ENCODE measurements at regions not wholly inside any gene's neighbourhood (a gene's known extent, or its start where the extent isn't known, plus 50 kb on each side); places are given as distances from the start of the nearest gene placed in this dataset.

GRCh38 chr7:1292972-1293830 is 60.5 kb downstream of the UNCX start:
- Histone ChIP-seq H3K4me3 (ENCODE audit: low read depth, low read length) (no peak overlapping the region), H3K27me3 (ENCODE audit: control insufficient read depth, insufficient read depth, low read length) (peaks cover 20% of the 10 kb centered on the region), H3K36me3 (ENCODE audit: control insufficient read depth, insufficient read depth, low read length) (no peaks in the 10 kb centered on the region), H3K9me3 (ENCODE audit: control insufficient read depth, insufficient read depth, low read length) (no peaks in the 10 kb centered on the region), H3K9ac (ENCODE audit: low read depth, low read length) (no peak overlapping the region), H3K27ac (ENCODE audit: low read depth, low read length) (no peak overlapping the region), H3K4me1 (ENCODE audit: control insufficient read depth, insufficient read depth, low read length) (no peaks in the 10 kb centered on the region)

DNA sequence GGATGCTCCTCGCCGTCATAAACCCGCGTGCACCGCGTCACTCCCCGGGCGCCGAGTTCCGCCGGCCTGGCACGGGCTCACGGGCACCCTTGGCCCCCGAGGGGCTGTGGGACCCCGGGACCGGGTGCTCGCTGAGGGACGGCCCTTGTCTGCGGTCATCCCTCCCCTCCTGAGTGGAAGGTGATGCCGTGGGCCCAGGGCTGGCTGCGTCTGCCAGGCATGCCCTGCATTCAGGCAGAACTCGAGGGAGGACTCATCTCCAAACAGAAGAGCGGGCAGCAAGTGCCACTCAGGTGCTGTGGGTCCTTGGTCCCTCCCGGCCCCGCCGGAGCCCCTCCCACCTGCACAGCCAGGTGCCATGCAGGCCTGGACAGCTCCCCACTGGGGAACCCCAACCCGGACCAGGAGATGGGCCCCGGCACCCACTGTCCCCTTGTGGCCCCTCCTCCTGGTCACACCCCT is 61.3 kb downstream of the UNCX start:
- no peak overlapping the region for H3K4me3 ChIP-seq (ENCODE audit: low read depth, low read length)
- no peaks in the 10 kb centered on the region for H3K4me1 ChIP-seq (ENCODE audit: control insufficient read depth, insufficient read depth, low read length)
- H3K9ac ChIP-seq (ENCODE audit: low read depth, low read length): no peak overlapping the region
- peaks cover 18% of the 10 kb centered on the region for H3K27me3 ChIP-seq (ENCODE audit: control insufficient read depth, insufficient read depth, low read length)
- no peaks in the 10 kb centered on the region for H3K36me3 ChIP-seq (ENCODE audit: control insufficient read depth, insufficient read depth, low read length)
- no peak overlapping the region for H3K27ac ChIP-seq (ENCODE audit: low read depth, low read length)
- no peaks in the 10 kb centered on the region for H3K9me3 ChIP-seq (ENCODE audit: control insufficient read depth, insufficient read depth, low read length)

GRCh38 chr7:1295776-1296355 is 63.2 kb downstream of the UNCX start:
- H3K4me1 ChIP-seq (ENCODE audit: control insufficient read depth, insufficient read depth, low read length): no peaks in the 10 kb centered on the region
- H3K4me3 ChIP-seq (ENCODE audit: low read depth, low read length): no peak overlapping the region
- H3K27ac ChIP-seq (ENCODE audit: low read depth, low read length): no peak overlapping the region
- no peaks in the 10 kb centered on the region for H3K9me3 ChIP-seq (ENCODE audit: control insufficient read depth, insufficient read depth, low read length)
- no peak overlapping the region for H3K9ac ChIP-seq (ENCODE audit: low read depth, low read length)
- no peaks in the 10 kb centered on the region for H3K27me3 ChIP-seq (ENCODE audit: control insufficient read depth, insufficient read depth, low read length)
- no peaks in the 10 kb centered on the region for H3K36me3 ChIP-seq (ENCODE audit: control insufficient read depth, insufficient read depth, low read length)

DNA sequence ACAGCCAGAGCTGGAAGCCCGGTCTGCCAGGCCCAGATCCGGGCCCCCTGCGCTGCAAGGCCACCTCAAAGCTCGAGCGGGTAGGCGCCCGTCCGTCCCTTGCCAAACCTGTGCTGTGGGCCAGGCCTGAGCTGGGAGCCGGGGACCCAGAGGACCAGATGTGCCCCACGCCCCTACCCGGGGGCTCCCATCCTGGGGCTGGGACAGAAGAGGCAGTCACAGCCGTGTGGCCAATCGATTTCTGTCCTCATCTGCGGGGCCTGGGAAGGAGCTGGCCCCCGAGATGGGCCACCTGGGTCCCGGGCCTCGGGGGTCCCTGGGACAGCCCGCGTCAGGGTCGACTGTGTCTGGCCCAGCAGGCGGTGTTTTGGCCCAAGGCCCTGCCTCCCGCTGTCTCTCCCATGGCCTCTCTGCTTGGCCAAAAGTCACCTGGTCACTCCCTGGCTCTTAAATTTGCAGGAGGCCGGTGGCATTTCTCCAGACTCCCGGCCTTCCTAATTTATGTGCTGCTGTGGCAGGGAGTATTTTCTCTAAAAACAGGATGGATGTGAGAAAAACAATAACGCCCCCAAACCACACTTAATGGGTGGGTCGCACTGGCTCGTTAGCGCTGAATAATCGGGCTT is 63.8 kb downstream of the UNCX start:
- H3K9me3 ChIP-seq (ENCODE audit: control insufficient read depth, insufficient read depth, low read length): no peaks in the 10 kb centered on the region
- H3K9ac ChIP-seq (ENCODE audit: low read depth, low read length): no peak overlapping the region
- H3K27me3 ChIP-seq (ENCODE audit: control insufficient read depth, insufficient read depth, low read length): no peaks in the 10 kb centered on the region
- H3K4me1 ChIP-seq (ENCODE audit: control insufficient read depth, insufficient read depth, low read length): no peaks in the 10 kb centered on the region
- H3K4me3 ChIP-seq (ENCODE audit: low read depth, low read length): no peak overlapping the region
- H3K36me3 ChIP-seq (ENCODE audit: control insufficient read depth, insufficient read depth, low read length): no peaks in the 10 kb centered on the region
- no peak overlapping the region for H3K27ac ChIP-seq (ENCODE audit: low read depth, low read length)

- Histone ChIP-seq H3K27ac (ENCODE audit: low read depth, low read length) (no peak overlapping the region), H3K9ac (ENCODE audit: low read depth, low read length) (no peak overlapping the region), H3K4me3 (ENCODE audit: low read depth, low read length) (no peak overlapping the region), H3K4me1 (ENCODE audit: control insufficient read depth, insufficient read depth, low read length) (no peaks in the 10 kb centered on the region), H3K9me3 (ENCODE audit: control insufficient read depth, insufficient read depth, low read length) (no peaks in the 10 kb centered on the region), H3K36me3 (ENCODE audit: control insufficient read depth, insufficient read depth, low read length) (no peaks in the 10 kb centered on the region), H3K27me3 (ENCODE audit: control insufficient read depth, insufficient read depth, low read length) (no peaks in the 10 kb centered on the region)
Observed at GRCh38 chr7:1297017-1297960, 64.6 kb downstream of the UNCX start.

DNA sequence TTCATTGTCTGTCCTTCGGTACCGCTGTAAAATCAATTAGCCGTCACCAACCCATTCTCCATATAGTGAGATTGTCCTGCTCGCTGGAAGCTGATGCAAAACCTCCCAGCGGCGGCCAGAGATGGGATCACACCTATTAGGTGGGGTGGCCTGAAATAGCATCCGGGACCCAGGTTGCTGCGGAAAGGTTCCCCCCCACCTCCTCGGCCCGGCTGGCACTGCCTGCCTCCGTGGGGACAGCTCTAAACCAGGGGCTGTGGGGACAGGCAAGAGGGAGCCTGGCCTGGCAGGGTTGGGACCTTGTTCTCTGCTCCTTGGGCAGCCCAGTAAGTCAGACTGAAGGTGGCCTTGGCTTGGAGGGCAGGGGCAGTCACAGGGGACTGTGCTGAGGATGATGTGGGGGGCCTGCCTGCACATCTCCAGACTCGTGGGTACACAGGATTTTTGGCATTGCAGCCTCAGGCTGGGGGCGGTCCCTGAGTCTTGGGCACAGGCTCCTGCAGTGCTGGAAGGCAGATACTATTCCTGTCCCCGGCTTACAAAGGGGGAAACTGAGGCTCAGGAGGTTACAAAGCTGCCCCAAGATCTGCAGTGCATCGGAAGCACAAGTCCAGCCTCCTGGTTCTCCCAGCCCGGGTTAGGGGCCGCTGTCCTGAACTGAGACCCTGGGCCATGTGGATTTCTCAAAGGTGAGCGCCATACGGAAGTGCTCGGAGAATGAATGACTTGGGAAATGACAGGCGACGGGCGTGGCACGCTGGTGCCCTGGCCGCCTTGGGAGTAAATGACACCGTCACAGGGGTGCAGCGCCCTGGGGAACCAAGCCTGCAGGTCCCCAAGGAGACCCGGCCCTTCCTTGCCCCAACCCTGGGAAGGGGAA is 65.6 kb downstream of the UNCX start:
- Histone ChIP-seq H3K27me3 (ENCODE audit: control insufficient read depth, insufficient read depth, low read length) (no peaks in the 10 kb centered on the region), H3K4me3 (ENCODE audit: low read depth, low read length) (no peak overlapping the region), H3K27ac (ENCODE audit: low read depth, low read length) (no peak overlapping the region), H3K9ac (ENCODE audit: low read depth, low read length) (no peak overlapping the region), H3K4me1 (ENCODE audit: control insufficient read depth, insufficient read depth, low read length) (no peaks in the 10 kb centered on the region), H3K9me3 (ENCODE audit: control insufficient read depth, insufficient read depth, low read length) (no peaks in the 10 kb centered on the region), H3K36me3 (ENCODE audit: control insufficient read depth, insufficient read depth, low read length) (no peaks in the 10 kb centered on the region)

GRCh38 chr7:1298931-1299885 is 66.5 kb downstream of the UNCX start:
- Histone ChIP-seq H3K27me3 (ENCODE audit: control insufficient read depth, insufficient read depth, low read length) (no peaks in the 10 kb centered on the region), H3K9me3 (ENCODE audit: control insufficient read depth, insufficient read depth, low read length) (no peaks in the 10 kb centered on the region), H3K9ac (ENCODE audit: low read depth, low read length) (no peak overlapping the region), H3K4me1 (ENCODE audit: control insufficient read depth, insufficient read depth, low read length) (no peaks in the 10 kb centered on the region), H3K4me3 (ENCODE audit: low read depth, low read length) (no peak overlapping the region), H3K36me3 (ENCODE audit: control insufficient read depth, insufficient read depth, low read length) (no peaks in the 10 kb centered on the region), H3K27ac (ENCODE audit: low read depth, low read length) (no peak overlapping the region)

DNA sequence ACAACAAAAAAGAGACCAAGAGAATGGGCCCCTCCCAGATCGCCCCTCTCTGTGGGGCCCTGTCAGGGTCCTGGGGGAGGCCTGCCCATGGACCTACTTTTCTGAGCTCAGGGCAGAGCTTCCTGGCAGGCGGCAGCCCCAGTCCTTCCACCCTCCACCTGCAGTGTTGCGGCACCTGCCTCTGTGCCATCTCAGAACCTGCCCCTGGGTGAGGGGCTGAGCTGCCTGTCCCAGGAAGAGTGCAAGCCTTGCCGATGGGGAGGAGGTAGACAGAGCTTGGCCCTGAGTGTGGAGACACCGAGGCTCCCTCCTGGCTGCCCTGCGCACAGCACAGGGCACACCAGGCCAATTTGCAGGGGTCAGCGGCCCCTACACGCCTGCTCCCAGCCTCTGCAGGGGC is 67.5 kb downstream of the UNCX start:
- Histone ChIP-seq H3K9ac (ENCODE audit: low read depth, low read length) (no peak overlapping the region), H3K36me3 (ENCODE audit: control insufficient read depth, insufficient read depth, low read length) (no peaks in the 10 kb centered on the region), H3K27ac (ENCODE audit: low read depth, low read length) (no peak overlapping the region), H3K4me1 (ENCODE audit: control insufficient read depth, insufficient read depth, low read length) (no peaks in the 10 kb centered on the region), H3K9me3 (ENCODE audit: control insufficient read depth, insufficient read depth, low read length) (no peaks in the 10 kb centered on the region), H3K4me3 (ENCODE audit: low read depth, low read length) (no peak overlapping the region), H3K27me3 (ENCODE audit: control insufficient read depth, insufficient read depth, low read length) (no peaks in the 10 kb centered on the region)

- Histone ChIP-seq H3K4me1 (ENCODE audit: control insufficient read depth, insufficient read depth, low read length) (no peaks in the 10 kb centered on the region), H3K27ac (ENCODE audit: low read depth, low read length) (no peak overlapping the region), H3K27me3 (ENCODE audit: control insufficient read depth, insufficient read depth, low read length) (no peaks in the 10 kb centered on the region), H3K9ac (ENCODE audit: low read depth, low read length) (no peak overlapping the region), H3K9me3 (ENCODE audit: control insufficient read depth, insufficient read depth, low read length) (no peaks in the 10 kb centered on the region), H3K36me3 (ENCODE audit: control insufficient read depth, insufficient read depth, low read length) (no peaks in the 10 kb centered on the region), H3K4me3 (ENCODE audit: low read depth, low read length) (no peak overlapping the region)
Observed at GRCh38 chr7:1300636-1301035, 68.0 kb downstream of the UNCX start.

All from HUES48 (cell line).